ENCODE measurements at regions not wholly inside any gene's neighbourhood (a gene's known extent, or its start where the extent isn't known, plus 50 kb on each side); places are given as distances from the start of the nearest gene placed in this dataset.

DNA sequence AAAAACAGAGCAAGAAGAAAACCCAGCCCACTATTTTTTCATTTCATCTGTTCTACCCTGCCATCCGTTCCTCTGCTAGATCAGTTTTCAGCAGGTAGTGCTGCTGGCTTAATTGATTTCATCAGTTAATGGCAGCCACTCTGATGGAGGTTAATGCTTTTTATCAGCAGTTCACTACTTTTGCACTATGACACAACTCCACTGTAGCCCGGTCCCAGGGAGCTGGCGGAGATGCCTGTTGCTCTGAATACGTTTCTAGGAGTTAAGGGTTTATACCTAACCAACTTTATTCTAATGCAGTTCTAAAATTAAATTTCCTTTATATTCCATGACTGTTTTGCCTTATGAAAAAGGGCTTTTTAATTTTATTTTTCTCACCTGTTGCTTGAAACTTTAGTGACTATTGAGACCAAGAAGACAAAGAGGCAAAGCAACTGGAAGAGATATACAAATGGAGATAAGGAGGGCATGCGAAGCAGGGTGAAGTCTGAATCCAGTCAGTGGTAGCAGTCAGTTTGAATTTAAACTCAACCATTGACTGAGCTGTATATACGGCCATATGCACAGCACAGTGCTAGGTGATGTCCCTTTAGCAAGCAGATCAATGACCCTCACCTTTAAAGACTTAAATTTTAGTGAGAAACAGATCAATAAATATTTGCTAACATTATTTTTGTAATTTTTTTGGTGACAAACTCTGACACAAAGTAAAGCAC, 477.9 kb downstream of the LMO4 start:
- DNase-seq (ENCODE audit: low read depth in 1 of 2, low spot score in 1 of 2): no peak
- in situ Hi-C loops (cut with HindIII; ENCODE audit: low pct_unique_long_range_greater_than_20kb, low sequenced_read_pairs): no loop called here
- TF ChIP-seq JUND (IDR thresholded peaks at IDR 0.05; ENCODE audit: low read depth): no peak

- no peak for TF ChIP-seq JUND (IDR thresholded peaks at IDR 0.05; ENCODE audit: low read depth)
- in situ Hi-C loops (cut with HindIII; ENCODE audit: low pct_unique_long_range_greater_than_20kb, low sequenced_read_pairs): no loop called here
- no peak for DNase-seq (ENCODE audit: low read depth in 1 of 2, low spot score in 1 of 2)
These were observed 481.5 kb downstream of the LMO4 start for GRCh38 chr1:87810166-87810565.

DNA sequence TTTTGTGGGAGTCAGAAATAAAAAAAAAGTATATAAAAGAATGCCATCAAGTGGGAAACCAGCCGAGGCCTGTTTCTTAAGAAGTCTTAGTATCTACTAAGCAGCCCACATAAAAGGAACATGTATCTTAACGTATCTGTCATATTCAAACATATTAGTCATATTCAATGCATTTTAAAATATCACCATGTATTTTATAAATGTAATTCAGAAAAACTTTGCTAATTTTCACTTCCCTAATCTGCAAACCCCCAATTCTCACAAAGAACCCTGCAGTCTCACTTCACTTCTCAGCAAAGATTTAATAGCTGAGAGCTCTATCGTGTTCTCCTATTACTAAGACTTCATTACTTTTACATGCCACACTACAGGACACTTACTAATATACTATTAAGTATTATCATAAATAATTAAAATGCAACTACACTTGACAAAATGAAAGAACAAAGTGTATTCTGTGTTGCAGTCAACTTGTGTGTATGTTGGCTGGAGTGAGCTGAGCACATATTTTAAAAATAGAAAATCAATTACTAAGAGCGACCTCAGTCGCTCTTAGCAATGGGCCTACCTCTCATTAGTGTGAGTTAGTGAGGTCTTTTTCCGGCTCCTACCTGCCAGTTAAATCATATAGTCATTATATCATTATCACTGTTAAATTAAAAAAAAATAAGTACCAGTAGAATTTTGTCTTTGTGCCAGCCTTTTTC, 484.3 kb downstream of the LMO4 start:
- DNase-seq (ENCODE audit: low read depth in 1 of 2, low spot score in 1 of 2): no peak
- in situ Hi-C loops (cut with HindIII; ENCODE audit: low pct_unique_long_range_greater_than_20kb, low sequenced_read_pairs): no loop called here
- no peak for TF ChIP-seq JUND (IDR thresholded peaks at IDR 0.05; ENCODE audit: low read depth)

- no peak for DNase-seq (ENCODE audit: low read depth in 1 of 2, low spot score in 1 of 2)
- no peak for TF ChIP-seq JUND (IDR thresholded peaks at IDR 0.05; ENCODE audit: low read depth)
- in situ Hi-C loops (cut with HindIII; ENCODE audit: low pct_unique_long_range_greater_than_20kb, low sequenced_read_pairs): no loop called here
These were observed 485.9 kb downstream of the LMO4 start for GRCh38 chr1:87814573-87814972.

GRCh38 chr1:87816646-87817045, 488.0 kb downstream of the LMO4 start:
- no peak for TF ChIP-seq JUND (IDR thresholded peaks at IDR 0.05; ENCODE audit: low read depth)
- in situ Hi-C loops (cut with HindIII; ENCODE audit: low pct_unique_long_range_greater_than_20kb, low sequenced_read_pairs): no loop called here
- no peak for DNase-seq (ENCODE audit: low read depth in 1 of 2, low spot score in 1 of 2)

DNA sequence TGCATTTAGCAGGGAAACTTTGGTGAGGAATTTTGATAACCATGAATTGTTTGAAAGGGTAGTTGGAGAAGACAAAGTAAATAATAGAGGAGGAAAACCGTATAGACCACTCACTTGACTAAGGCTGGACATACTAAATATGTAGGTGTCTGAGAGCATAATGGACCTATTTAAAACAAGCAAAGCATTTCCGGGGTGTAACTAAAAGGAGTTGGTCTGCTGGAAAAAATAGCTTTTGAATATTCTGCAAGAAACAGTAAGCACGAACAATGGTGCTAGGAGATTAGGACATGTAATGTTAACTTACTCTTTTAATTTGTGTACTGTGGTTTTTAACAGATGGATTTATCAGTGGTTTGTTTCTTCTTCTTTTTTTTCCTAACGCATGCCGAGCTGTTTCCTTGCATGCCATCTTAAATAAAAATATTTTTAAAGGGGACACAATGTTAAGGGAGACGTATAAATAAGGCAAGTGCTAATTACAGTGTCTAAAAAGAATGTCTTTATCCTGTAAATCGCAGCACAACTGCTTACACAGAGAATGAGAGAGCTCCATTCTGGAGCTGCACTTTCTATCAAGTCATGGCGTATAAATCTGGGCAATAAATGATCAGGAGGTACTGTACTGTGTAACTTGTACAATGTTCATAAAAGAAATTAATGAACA, 492.1 kb downstream of the LMO4 start:
- TF ChIP-seq JUND (IDR thresholded peaks at IDR 0.05; ENCODE audit: low read depth): no peak
- no peak for DNase-seq (ENCODE audit: low read depth in 1 of 2, low spot score in 1 of 2)
- in situ Hi-C loops (cut with HindIII; ENCODE audit: low pct_unique_long_range_greater_than_20kb, low sequenced_read_pairs): no loop called here

DNA sequence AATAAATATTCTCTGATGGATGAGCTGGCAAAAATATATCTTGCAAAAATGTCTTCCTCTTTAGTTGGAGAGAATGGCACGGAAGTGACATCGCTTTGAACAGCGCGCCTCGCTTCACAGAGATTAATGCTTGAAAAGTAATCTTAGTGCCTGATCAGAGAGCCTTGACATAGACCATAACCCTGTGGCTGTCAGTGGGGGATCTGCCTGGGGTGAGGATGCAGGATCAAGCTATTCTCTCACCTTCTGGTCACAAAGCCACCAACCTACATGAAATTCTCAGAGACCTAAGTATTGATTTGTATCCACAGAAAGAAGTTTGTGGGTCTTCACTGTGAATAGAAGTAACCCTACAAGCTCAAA, 492.6 kb downstream of the LMO4 start:
- in situ Hi-C loops (cut with HindIII; ENCODE audit: low pct_unique_long_range_greater_than_20kb, low sequenced_read_pairs): no loop called here
- no peak for DNase-seq (ENCODE audit: low read depth in 1 of 2, low spot score in 1 of 2)
- no peak for TF ChIP-seq JUND (IDR thresholded peaks at IDR 0.05; ENCODE audit: low read depth)

GRCh38 chr1:87826681-87827251, 498.1 kb downstream of the LMO4 start:
- peak in 1 of 2 experiments; percentile 25 for DNase-seq (ENCODE audit: low read depth in 1 of 2, low spot score in 1 of 2)
- in situ Hi-C loops (cut with HindIII; ENCODE audit: low pct_unique_long_range_greater_than_20kb, low sequenced_read_pairs): no loop called here
- no peak for TF ChIP-seq JUND (IDR thresholded peaks at IDR 0.05; ENCODE audit: low read depth)

GRCh38 chr1:87829360-87829759, 500.7 kb downstream of the LMO4 start:
- in situ Hi-C loops (cut with HindIII; ENCODE audit: low pct_unique_long_range_greater_than_20kb, low sequenced_read_pairs): no loop called here
- TF ChIP-seq JUND (IDR thresholded peaks at IDR 0.05; ENCODE audit: low read depth): no peak
- DNase-seq (ENCODE audit: low read depth in 1 of 2, low spot score in 1 of 2): no peak

- no peak for DNase-seq (ENCODE audit: low read depth in 1 of 2, low spot score in 1 of 2)
- TF ChIP-seq JUND (IDR thresholded peaks at IDR 0.05; ENCODE audit: low read depth): no peak
- in situ Hi-C loops (cut with HindIII; ENCODE audit: low pct_unique_long_range_greater_than_20kb, low sequenced_read_pairs): no loop called here
These were observed 501.8 kb downstream of the LMO4 start for GRCh38 chr1:87830432-87830978.

GRCh38 chr1:87833166-87833565, 504.5 kb downstream of the LMO4 start:
- TF ChIP-seq JUND (IDR thresholded peaks at IDR 0.05; ENCODE audit: low read depth): no peak
- no peak for DNase-seq (ENCODE audit: low read depth in 1 of 2, low spot score in 1 of 2)
- in situ Hi-C loops (cut with HindIII; ENCODE audit: low pct_unique_long_range_greater_than_20kb, low sequenced_read_pairs): no loop called here

DNA sequence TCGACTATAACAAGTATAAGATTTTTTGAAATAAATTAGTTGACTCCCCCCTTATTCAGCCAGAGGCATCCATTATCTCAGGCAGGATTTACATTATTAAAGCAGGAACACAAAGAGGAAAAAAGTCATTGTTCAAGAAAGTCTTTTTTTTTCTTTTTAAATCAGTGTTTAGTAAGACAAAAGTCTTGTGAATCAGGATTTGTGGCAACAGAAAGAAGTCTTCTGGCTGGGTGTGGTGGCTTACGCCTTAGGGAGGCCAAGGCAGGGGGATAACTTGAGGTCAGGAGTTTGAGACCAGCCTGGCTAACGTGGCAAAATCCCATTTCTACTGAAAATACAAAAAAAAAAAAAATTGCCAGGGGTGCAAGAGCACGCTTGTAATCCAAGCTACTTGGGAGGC, 505.5 kb downstream of the LMO4 start:
- in situ Hi-C loops (cut with HindIII; ENCODE audit: low pct_unique_long_range_greater_than_20kb, low sequenced_read_pairs): no loop called here
- TF ChIP-seq JUND (IDR thresholded peaks at IDR 0.05; ENCODE audit: low read depth): no peak

DNA sequence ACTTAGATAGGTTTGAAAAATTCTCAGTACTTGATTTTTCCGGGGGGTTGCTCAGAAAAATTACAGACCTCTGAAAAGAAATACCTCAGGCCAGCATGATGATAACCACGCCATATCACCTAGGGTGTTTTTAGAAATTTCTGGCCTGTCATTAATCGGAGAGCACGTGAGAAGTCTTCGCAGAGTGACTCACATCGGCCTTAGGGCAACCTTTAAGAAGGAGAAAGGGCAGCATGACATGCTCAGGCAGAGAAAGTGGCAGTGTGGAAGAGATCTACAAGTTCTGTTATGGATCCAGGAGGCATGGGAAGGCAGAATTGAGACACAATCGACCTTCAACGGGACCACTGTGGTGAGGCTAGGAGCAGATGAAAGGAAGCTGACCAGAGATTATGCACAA, 506.3 kb downstream of the LMO4 start:
- in situ Hi-C loops (cut with HindIII; ENCODE audit: low pct_unique_long_range_greater_than_20kb, low sequenced_read_pairs): no loop called here
- DNase-seq (ENCODE audit: low read depth in 1 of 2, low spot score in 1 of 2): no peak
- TF ChIP-seq JUND (IDR thresholded peaks at IDR 0.05; ENCODE audit: low read depth): no peak

More for the DNA sequence above, 505.5 kb downstream of the LMO4 start:
- DNase-seq (ENCODE audit: low read depth in 1 of 2, low spot score in 1 of 2): no peak

Data from T47D (cell line).